Cardiac septum (tissue), 1 donor: ENCODE measurements at regions not wholly inside any gene's neighbourhood (a gene's known extent, or its start where the extent isn't known, plus 50 kb on each side); places are given as distances from the start of the nearest gene placed in this dataset.

Experiments used
- DNase-seq: peaks from one replicate; pipeline ENCODE4 v3.0.0-alpha.2; 2020; ENCODE audit warnings: low spot score
- intact Hi-C: fragments of 100-400 bp; cut with DNase I; formaldehyde crosslinking; loops from one replicate; pipeline ENCODE4 v1.14.0; 2022
- donor health status: DM: no; HTN: no; CAD: no.

DNA sequence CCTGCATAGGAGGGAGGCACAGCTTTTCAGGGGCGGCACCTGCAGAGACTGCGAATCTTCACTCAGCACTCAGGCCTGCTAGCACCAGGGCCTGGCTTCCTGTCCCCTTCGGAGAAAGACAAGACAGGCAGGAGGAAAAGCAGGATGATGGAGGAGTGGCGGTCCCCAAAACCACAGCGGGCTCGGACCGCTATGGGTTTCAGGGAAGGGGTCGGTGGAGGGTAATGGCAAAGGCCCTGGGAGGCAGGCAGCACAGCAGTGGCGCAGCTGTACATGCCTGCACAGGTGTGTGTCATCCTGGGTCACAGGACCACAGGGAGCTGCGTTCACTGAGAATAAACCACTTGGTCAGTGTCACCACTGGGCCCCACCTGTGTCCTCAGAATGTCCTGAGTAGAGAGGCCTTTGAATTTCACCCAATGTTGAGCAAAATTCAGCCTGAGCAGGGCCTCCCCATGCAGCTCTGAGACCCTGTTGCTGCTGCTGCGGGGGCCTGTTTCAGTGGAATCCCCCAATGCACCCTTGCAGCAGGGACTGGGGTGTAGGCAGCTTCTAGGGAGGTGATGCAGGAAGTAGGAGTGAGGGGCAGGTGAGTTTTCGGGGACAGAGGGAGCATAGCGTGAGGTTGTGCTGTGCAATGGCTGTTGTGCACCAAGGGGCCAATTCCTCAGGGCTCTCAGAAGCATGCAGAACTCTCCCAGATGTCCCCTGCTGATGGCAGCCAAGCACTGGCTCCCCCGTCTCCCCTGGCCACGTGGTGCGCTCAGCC lies 90.6 kb upstream of the PPP2R2D start:
- DNase-seq = peak; percentile 63
- intact Hi-C loops = no loop called here

- DNase-seq = peak; percentile 50
- intact Hi-C loops = no loop called here
Measured at GRCh38 chr10:131810805-131811629, 89.8 kb upstream of the PPP2R2D start.

GRCh38 chr10:131811630-131812403 lies 89.0 kb upstream of the PPP2R2D start:
- intact Hi-C loops = no loop called here
- peak; percentile 41 for DNase-seq

GRCh38 chr10:131812736-131813604 lies 87.8 kb upstream of the PPP2R2D start:
- DNase-seq = peak; percentile 60
- intact Hi-C loops = no loop called here

- intact Hi-C loops = no loop called here
- peak; percentile 70 for DNase-seq
Measured at GRCh38 chr10:131814567-131815265, 86.1 kb upstream of the PPP2R2D start.

DNA sequence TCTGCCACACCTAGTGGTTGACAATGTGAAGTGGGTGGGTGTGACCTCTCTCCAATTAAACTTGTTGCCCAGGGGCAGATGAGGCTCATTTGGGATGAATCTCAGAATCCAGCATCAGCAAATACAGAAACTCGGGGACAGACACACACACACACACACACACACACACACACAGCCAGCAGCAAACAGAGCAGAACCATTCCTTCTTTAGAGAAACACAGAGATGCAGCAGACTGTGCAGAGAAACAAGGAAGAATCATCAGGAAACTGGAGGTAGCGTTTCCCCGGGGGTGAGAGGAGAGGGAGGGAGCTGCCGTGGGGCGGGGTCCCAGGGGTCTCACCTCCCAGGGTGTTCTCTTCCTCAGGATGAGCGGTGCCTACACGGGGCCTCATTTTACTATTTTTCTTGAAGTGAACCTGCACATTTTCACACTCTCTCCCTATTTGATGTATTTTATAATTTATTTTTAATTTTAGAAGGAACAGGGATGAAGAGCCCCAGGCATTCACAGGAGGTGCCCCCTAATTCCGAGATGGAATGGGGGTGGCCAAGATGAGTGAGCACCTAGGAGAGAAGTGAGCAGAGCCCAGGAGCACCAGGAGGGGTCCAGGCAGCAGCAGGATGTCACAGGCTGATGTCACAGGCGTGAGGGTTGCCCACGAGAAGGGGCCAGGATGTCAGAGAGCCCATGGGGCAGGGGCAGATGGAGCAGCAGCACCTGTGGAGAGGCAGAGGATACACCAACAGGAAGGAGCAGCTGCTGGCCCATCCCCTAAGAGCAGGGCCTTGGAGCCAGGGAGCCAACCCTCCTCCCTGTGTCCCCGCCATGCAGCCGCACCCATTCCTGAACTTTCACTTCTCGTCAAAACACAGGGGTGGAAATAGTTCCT lies 85.3 kb upstream of the PPP2R2D start:
- intact Hi-C loops = no loop called here
- DNase-seq = peak; percentile 59

GRCh38 chr10:131816157-131816775 lies 84.5 kb upstream of the PPP2R2D start:
- peak; percentile 38 for DNase-seq
- intact Hi-C loops = no loop called here

DNA sequence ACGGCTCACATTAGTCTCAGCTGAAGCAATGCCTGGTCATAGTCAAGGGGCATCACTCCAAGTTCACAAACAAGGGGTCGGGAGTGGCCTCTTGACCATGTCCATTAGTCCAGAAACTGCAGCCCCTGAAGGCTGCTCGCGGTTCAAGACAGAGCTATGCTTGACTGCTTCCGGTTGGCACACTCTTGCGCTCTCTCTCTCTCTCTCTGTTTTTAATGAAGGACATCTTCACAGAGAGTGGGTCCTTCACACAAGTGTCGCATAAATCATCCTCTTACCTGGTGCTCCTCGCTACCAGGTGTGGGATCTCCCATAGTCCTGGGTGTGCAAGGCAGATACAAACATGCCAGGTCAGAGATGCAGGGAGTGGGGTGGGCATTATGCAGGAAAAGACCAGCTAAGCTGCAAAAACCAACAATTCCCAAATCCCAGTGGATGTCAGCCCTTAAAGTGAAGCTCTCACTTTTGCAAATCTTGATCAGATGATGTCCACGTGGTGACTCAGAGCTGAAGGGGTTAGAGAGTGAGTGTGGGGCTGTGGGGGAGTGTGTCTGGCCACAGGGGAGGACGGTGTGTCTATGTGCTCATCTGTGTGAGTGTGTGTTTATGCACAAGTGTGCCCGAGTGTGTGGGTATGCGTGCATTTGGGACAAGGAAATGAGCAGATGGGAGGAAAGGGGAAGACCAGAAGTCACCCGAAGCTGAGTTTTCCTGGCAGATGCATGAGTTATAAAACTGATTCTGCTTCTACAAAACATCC lies 83.7 kb upstream of the PPP2R2D start:
- intact Hi-C loops = no loop called here
- peak; percentile 54 for DNase-seq

DNA sequence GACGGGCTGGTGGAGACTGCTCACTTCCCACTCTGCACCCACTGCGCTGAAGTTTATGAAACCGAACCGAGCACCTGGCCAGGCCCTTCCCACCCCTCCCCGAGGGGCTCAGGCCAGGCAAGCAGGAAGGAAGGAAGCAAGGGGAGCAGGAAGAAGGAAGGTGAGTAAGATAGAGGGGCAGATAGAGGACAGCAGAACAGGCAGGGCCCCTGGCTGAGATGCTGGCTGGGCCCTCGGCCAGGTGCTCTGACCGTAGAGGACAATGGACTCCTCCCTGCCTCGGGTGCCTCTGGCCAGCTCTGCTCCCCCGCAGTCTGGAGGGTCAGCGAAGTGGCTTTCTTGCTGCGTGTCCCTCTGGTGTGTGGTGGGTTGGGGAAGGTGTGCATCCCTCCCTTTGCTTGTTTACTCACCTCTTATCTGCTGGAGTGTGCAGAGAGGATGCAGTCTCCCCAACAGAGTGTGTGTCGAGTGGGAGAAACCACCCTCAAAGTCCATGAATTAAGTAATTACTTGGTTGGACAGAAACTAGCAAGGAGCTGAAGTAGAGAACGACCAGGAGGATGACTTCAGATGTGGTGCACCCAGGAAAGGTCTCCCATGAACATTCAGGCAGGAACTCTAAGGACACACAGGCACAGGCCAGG lies 82.8 kb upstream of the PPP2R2D start:
- intact Hi-C loops = no loop called here
- DNase-seq = peak; percentile 46

DNA sequence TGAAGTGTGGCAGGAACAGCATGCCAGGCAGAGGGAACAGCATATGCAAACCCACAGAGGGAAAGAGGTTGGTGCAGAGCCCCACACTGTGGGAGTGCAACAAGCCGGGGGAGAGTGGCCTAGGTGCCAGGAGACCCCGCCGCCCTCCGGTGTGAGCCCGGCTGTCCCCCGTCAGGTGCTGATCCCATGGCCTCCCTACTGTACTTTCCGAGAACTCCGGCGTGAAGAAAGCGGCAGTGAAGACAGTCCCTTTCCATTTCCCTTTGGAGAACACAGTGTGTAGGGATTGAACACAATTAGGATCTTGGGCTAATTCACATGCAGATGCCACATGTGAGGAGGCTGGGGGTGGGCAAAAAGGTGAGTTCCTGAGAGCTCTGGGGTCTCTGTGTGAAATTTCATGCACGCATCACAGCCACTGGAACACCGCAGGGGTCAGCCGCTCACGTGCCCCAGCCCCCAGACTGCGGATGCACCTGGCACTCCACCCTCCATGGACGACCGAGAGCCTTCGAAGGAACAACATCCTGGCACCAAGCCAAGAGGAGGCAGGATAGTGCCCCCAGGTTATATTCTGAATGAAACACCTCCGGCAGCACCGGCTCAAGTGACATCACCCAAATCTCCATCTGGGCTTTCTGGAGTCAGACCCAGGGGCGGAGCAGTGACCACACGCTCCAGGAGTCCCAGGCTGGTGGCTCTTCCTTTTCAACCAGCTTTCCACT lies 82.1 kb upstream of the PPP2R2D start:
- peak; percentile 53 for DNase-seq
- intact Hi-C loops = no loop called here

DNA sequence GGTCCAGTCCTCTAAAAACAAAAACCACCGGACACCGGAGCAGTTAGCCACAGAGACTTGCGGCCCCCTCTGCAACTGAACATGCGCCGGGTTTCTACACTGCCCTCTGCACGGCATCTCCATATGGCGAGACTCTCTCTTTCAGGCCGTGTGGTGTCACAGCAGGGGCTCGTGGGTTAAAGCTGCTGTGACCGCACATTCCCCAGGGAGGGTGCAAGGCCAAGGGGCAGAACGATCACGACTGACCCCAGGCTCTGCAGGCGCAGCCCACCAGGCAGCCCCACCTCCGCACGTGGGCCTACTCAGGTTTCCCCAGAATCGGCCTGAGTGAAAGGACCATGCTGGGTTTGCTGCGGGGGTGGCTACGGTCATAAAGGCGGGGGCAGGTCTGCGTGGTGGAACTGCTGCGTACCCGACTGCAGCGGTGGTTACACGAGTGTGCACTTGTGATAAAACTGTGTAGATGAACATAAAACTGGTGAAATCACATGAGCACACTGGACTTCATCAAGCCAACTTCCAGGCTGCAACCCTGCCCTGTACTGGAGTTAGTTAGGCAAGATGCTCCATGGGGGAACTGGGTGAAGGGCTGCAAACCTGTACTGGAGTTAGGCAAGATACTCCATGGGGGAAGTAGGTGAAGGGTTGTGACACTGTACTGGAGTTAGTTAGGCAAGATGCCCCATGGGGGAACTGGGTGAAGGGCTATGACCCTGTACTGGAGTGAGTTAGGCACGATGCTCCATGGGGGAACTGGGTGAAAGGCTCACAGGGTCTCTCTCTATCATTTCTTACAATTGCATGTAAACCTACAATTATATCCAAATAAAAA lies 81.4 kb upstream of the PPP2R2D start:
- intact Hi-C loops = no loop called here
- DNase-seq = peak; percentile 15

GRCh38 chr10:131820626-131821025 lies 80.2 kb upstream of the PPP2R2D start:
- intact Hi-C loops = no loop called here
- peak; percentile 41 for DNase-seq

DNA sequence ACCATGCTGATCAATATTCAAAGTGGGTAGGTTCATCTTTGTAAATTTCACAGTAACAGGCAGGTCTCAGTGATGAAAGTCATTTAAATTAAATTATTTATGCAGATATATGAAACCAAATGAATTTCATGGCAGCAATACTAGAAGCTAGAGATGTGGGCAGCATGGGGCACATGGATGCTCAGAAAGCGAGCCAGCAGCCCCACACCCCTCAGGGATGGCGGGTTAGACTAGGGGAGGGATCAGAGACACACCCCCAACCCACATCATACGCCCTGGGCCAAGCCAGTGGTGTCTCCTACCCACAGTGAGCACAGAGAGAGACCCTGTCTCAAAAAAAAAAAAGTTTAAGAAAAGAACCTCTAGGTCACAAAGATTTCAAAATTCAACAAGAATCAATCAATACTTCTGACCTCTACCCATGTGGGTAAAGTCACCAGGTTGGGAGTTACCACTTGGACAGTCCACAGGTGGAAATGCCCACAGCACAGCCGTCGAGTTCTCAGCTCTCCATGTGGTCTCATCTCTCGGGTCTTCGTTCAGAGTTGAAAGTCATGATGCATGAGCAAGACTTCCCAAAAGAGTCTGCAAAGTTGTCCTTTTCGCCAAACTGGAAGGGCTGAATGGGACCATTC lies 79.3 kb upstream of the PPP2R2D start:
- intact Hi-C loops = no loop called here
- no peak for DNase-seq

- peak; percentile 66 for DNase-seq
- intact Hi-C loops = no loop called here
Measured at GRCh38 chr10:131822013-131822691, 78.7 kb upstream of the PPP2R2D start.
